Endothelial cell of umbilical vein (primary cell): ENCODE measurements at regions not wholly inside any gene's neighbourhood (a gene's known extent, or its start where the extent isn't known, plus 50 kb on each side); places are given as distances from the start of the nearest gene placed in this dataset.

Source experiments
- CTCF ChIP-seq, 2 donors: IDR thresholded peaks; 1 replicate in 1 of 2; 2 replicates in 1 of 2; pipeline ENCODE4 v1.5.1; 2011; ENCODE audit warnings: low read length in 2 of 2, mild to moderate bottlenecking in 2 of 2, moderate library complexity in 2 of 2, control low read depth in 1 of 2, inconsistent platforms in 1 of 2, low read depth in 1 of 2; ENCODE audit not compliant: insufficient read depth in 1 of 2; ENCODE audit errors: extremely low read depth in 1 of 2
- EZH2 ChIP-seq: IDR thresholded peaks from 2 replicates; pipeline ENCODE4 v1.6.1; 2012; ENCODE audit warnings: borderline replicate concordance, low read depth, mild to moderate bottlenecking, moderate library complexity, low read length, inconsistent platforms; ENCODE audit not compliant: severe bottlenecking
- MAX ChIP-seq: IDR thresholded peaks from 2 replicates; pipeline ENCODE4 v1.6.1; 2011; ENCODE audit not compliant: insufficient read depth, insufficient read length
- MYC ChIP-seq: IDR thresholded peaks from one replicate; pipeline ENCODE4 v1.6.1; 2011; ENCODE audit warnings: mild to moderate bottlenecking, low read depth, low read length
- POLR2A ChIP-seq: IDR thresholded peaks from 2 replicates; pipeline ENCODE4 v1.6.1; 2012; ENCODE audit warnings: low read depth, mild to moderate bottlenecking, control low read depth, low read length
- POLR2AphosphoS5 ChIP-seq: IDR thresholded peaks from 2 replicates; pipeline ENCODE4 v1.6.1; 2012; ENCODE audit warnings: low read depth, mild to moderate bottlenecking, control low read depth, low read length, moderate library complexity; ENCODE audit not compliant: insufficient read depth

GRCh38 chr6:11290027-11290426, 57.6 kb upstream of the NEDD9 start:
- no peak for TF ChIP-seq CTCF (IDR thresholded peaks at IDR 0.05; ENCODE audit: extremely low read depth in 1 of 2, insufficient read depth in 1 of 2, low read depth in 1 of 2, low read length in 2 of 2)
- no peak for TF ChIP-seq EZH2
- TF ChIP-seq POLR2A: no peak
- no peak for TF ChIP-seq POLR2AphosphoS5
- TF ChIP-seq MAX: no peak
- TF ChIP-seq MYC: no peak
